Cardiac fibroblast (primary cell): ENCODE measurements at regions not wholly inside any gene's neighbourhood (a gene's known extent, or its start where the extent isn't known, plus 50 kb on each side); places are given as distances from the start of the nearest gene placed in this dataset.

Source experiments
- DNase-seq, 2 donors: peaks; one replicate each; pipeline versions ENCODE4 v3.0.0 to v3.0.0-alpha.2; 2010; ENCODE audit warnings: low read depth in 2 of 2
- H3K4me3 ChIP-seq, 2 donors: replicated peaks in 1 of 2; 1 replicate in 1 of 2; 2 replicates in 1 of 2; pipeline ENCODE4 v1.5.1; 2011; ENCODE audit warnings: low read depth in 2 of 2, low read length in 2 of 2, mild to moderate bottlenecking in 2 of 2, moderate library complexity in 1 of 2
- TF ChIP-seq, protein P1 (sequence below): IDR thresholded peaks from one replicate; pipeline ENCODE4 v1.5.1; 2011; ENCODE audit warnings: low read depth, mild to moderate bottlenecking, low read length, inconsistent platforms

DNA sequence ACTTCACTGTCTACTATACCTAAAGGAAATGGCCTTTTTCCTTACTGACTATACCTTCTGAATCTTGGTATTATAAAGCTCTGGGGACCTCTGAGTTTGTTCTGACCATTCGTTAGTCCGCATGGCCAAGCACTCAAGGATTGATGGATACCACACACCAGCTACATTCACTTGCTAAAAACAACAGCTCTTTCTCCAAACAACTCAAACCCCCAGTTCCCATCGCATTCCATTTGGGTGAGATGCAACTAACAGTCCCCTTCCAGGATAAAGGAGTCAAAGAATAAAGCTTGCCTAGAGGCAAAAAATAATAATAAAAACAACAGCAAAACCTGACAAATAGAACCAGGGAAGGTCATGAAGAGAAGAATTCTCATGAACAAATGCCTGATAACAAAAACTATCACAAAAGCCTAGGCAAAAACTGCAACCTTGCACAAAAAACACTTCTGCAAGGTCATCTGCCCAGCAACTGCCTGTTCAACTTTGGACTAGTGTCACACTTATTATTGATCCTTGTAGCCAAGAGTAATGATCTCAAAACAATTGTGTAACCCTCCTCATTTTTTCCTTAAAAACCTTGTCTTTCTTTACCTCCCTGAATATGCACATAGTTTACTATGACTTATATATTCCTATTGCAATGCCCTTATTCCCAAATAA is 139.0 kb upstream of the GUCY1A2 start:
- no peak overlapping the region for H3K4me3 ChIP-seq
- no peak for DNase-seq

DNA sequence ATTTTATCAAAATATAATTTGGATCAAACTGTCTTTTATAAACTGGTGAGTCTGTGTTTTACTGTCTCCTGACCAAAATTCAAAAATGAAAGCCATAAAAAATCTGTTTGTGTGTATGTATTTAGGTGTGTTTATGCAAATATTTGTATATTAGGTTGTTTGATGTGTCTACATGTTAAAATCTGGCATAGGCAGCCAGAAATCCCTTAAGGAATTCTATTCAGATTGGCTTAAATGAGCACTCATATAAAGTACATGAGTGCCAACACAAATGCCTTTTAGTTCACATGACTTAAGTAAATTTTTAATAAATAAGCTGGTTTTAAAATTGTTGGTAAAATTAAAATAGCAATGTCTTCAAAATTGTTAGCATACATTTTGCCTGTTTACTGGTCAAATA is 133.3 kb upstream of the GUCY1A2 start:
- H3K4me3 ChIP-seq, result no peak overlapping the region
- no peak for DNase-seq
- TF ChIP-seq, protein P1, sequence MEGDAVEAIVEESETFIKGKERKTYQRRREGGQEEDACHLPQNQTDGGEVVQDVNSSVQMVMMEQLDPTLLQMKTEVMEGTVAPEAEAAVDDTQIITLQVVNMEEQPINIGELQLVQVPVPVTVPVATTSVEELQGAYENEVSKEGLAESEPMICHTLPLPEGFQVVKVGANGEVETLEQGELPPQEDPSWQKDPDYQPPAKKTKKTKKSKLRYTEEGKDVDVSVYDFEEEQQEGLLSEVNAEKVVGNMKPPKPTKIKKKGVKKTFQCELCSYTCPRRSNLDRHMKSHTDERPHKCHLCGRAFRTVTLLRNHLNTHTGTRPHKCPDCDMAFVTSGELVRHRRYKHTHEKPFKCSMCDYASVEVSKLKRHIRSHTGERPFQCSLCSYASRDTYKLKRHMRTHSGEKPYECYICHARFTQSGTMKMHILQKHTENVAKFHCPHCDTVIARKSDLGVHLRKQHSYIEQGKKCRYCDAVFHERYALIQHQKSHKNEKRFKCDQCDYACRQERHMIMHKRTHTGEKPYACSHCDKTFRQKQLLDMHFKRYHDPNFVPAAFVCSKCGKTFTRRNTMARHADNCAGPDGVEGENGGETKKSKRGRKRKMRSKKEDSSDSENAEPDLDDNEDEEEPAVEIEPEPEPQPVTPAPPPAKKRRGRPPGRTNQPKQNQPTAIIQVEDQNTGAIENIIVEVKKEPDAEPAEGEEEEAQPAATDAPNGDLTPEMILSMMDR, result no peak

More for the DNA sequence above, 139.0 kb upstream of the GUCY1A2 start:
- TF ChIP-seq, protein P1, result no peak

DNA sequence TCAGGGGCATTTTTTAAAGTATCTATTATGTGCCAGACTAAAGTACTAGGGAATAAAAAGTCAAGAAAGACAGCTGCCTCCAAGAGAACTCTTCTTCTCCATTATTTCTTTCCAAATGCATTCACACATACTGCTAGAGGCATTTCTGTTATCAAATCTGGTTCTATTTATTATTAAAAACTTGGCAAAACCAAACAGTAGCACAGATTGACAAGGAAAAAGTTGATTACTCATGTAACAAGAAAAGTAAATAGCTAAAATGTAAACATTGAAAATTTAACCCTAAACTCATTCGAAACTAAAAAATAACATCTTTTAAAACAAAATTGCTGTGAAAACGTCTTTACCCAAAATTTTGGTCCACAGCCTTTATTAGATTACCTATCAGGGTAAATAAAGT is 132.9 kb upstream of the GUCY1A2 start:
- no peak overlapping the region for H3K4me3 ChIP-seq
- TF ChIP-seq, protein P1, result no peak
- DNase-seq, result no peak

DNA sequence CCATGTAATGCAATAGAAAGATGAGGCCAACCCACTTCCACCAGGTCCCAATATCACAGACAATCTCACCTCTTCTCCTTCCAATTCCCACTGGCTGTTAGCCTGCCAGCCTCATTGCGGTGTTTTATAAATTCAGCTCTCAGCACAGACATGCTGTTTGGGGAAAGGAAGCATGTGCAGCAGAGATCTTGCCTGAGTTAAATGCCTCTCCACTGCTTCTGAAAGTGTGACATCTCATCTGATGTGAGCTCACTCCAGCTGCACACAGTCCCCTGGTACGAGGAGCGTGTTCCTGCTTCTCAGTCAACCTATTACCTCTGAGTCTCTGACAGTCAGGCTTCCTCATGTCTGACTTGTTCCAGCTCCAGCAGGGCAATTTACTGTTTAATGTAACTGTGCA is 122.7 kb upstream of the GUCY1A2 start:
- TF ChIP-seq, protein P1, result no peak
- DNase-seq, result no peak

DNA sequence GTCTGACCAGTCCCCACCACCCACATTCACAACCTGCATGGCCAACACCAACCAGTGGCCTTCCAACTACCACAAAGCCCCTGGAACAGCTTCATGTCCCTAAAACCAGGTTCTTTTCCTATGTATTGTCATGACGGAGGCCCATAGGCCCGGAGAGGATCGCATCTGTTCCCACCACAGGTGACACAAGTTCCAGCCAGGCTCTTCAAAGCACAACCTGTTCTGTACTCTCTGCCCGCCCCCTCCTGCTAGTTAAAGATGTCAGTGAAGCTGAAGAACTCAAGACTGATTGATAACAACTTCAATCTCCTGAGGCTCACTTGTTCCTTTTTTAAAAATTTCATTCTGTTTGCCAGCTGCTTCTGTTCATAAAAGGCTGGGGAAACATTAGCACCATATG is 121.1 kb upstream of the GUCY1A2 start:
- H3K4me3 ChIP-seq, result no peak overlapping the region
- no peak for DNase-seq
- TF ChIP-seq, protein P1, result no peak

More for the DNA sequence above, 122.7 kb upstream of the GUCY1A2 start:
- no peak overlapping the region for H3K4me3 ChIP-seq

DNA sequence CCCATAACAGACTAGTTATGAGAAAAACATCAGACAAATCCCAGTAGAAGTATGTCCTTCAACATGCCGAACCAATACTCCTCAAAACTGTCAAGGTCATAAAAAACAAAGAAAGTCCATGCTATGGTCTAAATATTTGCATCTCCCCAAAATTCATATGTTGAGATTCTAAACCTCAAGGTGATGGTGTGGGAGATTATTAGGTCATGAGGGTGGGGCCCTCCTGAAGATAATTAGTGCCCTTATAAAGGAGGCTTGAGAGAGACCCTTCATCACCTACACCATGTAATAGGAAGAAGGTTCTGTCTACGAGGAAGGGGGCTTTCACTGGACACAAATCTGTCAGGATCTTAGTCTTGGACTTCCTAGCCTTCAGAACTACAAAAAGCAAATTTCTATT is 118.6 kb upstream of the GUCY1A2 start:
- TF ChIP-seq, protein P1, result no peak
- H3K4me3 ChIP-seq, result no peak overlapping the region
- no peak for DNase-seq

DNA sequence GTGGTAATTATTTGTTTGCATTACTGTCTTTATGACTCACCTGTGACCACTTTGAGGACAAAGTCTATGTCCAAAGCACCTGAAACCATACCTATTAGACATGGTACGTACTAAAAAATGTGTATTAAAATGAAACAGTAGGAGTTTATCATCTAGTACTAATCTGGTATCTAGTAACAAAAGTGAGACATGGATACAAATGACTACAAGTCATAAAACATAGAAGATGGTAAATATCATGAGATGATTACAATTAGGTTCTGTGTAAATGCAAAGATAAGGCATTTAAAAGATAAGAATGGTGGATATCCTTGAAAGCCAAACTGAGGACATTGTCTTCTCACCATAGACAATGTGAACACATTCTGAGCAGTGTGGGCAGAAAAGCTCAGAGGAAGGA is 113.5 kb upstream of the GUCY1A2 start:
- TF ChIP-seq, protein P1, result no peak
- no peak overlapping the region for H3K4me3 ChIP-seq
- DNase-seq, result no peak
